HepG2 (cell line): ENCODE measurements at regions not wholly inside any gene's neighbourhood (a gene's known extent, or its start where the extent isn't known, plus 50 kb on each side); places are given as distances from the start of the nearest gene placed in this dataset.

Experiments
- KMT2A ChIP-seq: sonication (generic); formaldehyde crosslinking; IDR thresholded peaks from 2 replicates; pipeline ENCODE4 v1.4.0; 2020; ENCODE audit warnings: missing genetic modification reagents
- MED1 ChIP-seq: sonication (generic); formaldehyde crosslinking; IDR thresholded peaks from 2 replicates; pipeline ENCODE4 v1.4.0; 2020; ENCODE audit warnings: missing genetic modification reagents
- ZKSCAN5 ChIP-seq: sonication (generic); formaldehyde crosslinking; IDR thresholded peaks from 2 replicates; pipeline ENCODE4 v1.5.1; 2020; ENCODE audit warnings: mild to moderate bottlenecking, missing genetic modification reagents
- ZNF354B ChIP-seq: sonication (generic); formaldehyde crosslinking; IDR thresholded peaks from 2 replicates; pipeline ENCODE4 v1.8.0; 2022; ENCODE audit warnings: mild to moderate bottlenecking, missing genetic modification reagents
- TF ChIP-seq, protein P1 (sequence below), 2 experiments: IDR thresholded peaks; 2 replicates each; pipeline ENCODE4 v1.6.1; 2011 to 2012; ENCODE audit warnings: low read length in 2 of 2, borderline replicate concordance in 1 of 2, low read depth in 1 of 2, mild to moderate bottlenecking in 1 of 2, moderate library complexity in 1 of 2
- TF ChIP-seq, protein P2 (sequence below): sonication (generic); formaldehyde crosslinking; IDR thresholded peaks from 2 replicates; pipeline ENCODE4 v1.4.0; 2020; ENCODE audit warnings: mild to moderate bottlenecking, missing genetic modification reagents
- TF ChIP-seq, protein P3 (sequence below): sonication (generic); formaldehyde crosslinking; conservative IDR thresholded peaks from 2 replicates; pipeline ENCODE4 v1.8.0; 2022; ENCODE audit warnings: missing genetic modification reagents
- TF ChIP-seq, protein P4 (sequence below): sonication (generic); formaldehyde crosslinking; IDR thresholded peaks from 2 replicates; pipeline ENCODE4 v1.4.0; 2020; ENCODE audit warnings: missing genetic modification reagents

DNA sequence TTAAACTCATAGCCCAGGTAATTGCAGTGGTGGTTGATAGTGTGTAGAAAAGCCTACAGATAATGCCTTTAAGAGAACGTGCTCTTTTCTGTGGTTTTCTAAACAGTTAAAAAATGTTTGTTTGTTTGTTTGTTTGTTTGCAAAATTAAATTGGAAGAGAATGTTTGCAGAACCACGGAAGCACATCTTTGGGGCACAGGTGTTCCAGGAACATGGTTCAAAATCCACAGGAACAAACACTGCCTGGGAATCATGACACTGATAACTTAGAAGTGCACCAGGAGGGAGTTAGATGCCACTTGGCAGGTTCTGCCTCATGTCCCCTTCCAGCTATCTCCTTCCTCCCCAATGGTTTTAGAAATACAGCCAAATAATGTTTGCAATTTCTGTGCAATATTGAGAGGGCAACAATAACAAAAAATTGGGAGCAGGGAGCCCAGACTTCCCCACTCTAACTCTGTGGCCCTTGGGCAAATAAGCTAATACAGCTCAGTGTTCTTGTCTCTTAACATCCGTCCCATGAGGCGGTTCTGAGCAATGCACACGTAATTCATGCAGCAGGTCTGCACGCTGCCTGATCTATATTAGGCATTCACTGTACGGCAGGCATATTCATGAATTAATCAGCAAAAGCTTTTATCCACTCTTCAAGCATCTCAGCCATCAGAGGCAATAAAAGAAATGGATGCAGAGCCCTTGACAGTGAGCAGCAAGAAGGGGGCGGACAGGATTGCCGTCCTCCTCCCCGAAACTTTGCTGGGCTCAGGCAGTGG is 274.3 kb upstream of the FOXQ1 start (continued):
- TF ChIP-seq, protein P1, sequence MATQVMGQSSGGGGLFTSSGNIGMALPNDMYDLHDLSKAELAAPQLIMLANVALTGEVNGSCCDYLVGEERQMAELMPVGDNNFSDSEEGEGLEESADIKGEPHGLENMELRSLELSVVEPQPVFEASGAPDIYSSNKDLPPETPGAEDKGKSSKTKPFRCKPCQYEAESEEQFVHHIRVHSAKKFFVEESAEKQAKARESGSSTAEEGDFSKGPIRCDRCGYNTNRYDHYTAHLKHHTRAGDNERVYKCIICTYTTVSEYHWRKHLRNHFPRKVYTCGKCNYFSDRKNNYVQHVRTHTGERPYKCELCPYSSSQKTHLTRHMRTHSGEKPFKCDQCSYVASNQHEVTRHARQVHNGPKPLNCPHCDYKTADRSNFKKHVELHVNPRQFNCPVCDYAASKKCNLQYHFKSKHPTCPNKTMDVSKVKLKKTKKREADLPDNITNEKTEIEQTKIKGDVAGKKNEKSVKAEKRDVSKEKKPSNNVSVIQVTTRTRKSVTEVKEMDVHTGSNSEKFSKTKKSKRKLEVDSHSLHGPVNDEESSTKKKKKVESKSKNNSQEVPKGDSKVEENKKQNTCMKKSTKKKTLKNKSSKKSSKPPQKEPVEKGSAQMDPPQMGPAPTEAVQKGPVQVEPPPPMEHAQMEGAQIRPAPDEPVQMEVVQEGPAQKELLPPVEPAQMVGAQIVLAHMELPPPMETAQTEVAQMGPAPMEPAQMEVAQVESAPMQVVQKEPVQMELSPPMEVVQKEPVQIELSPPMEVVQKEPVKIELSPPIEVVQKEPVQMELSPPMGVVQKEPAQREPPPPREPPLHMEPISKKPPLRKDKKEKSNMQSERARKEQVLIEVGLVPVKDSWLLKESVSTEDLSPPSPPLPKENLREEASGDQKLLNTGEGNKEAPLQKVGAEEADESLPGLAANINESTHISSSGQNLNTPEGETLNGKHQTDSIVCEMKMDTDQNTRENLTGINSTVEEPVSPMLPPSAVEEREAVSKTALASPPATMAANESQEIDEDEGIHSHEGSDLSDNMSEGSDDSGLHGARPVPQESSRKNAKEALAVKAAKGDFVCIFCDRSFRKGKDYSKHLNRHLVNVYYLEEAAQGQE (IDR thresholded peaks at IDR 0.05; ENCODE audit: borderline replicate concordance in 1 of 2, low read depth in 1 of 2, low read length in 2 of 2), result no peak
- TF ChIP-seq, protein P2, sequence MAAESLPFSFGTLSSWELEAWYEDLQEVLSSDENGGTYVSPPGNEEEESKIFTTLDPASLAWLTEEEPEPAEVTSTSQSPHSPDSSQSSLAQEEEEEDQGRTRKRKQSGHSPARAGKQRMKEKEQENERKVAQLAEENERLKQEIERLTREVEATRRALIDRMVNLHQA (CRISPR knock-in tag), result no peak
- TF ChIP-seq, protein P3, sequence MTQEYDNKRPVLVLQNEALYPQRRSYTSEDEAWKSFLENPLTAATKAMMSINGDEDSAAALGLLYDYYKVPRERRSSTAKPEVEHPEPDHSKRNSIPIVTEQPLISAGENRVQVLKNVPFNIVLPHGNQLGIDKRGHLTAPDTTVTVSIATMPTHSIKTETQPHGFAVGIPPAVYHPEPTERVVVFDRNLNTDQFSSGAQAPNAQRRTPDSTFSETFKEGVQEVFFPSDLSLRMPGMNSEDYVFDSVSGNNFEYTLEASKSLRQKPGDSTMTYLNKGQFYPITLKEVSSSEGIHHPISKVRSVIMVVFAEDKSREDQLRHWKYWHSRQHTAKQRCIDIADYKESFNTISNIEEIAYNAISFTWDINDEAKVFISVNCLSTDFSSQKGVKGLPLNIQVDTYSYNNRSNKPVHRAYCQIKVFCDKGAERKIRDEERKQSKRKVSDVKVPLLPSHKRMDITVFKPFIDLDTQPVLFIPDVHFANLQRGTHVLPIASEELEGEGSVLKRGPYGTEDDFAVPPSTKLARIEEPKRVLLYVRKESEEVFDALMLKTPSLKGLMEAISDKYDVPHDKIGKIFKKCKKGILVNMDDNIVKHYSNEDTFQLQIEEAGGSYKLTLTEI, result no peak
- TF ChIP-seq KMT2A, result no peak
- TF ChIP-seq ZKSCAN5 (CRISPR knock-in tag), result no peak
- TF ChIP-seq, protein P4, sequence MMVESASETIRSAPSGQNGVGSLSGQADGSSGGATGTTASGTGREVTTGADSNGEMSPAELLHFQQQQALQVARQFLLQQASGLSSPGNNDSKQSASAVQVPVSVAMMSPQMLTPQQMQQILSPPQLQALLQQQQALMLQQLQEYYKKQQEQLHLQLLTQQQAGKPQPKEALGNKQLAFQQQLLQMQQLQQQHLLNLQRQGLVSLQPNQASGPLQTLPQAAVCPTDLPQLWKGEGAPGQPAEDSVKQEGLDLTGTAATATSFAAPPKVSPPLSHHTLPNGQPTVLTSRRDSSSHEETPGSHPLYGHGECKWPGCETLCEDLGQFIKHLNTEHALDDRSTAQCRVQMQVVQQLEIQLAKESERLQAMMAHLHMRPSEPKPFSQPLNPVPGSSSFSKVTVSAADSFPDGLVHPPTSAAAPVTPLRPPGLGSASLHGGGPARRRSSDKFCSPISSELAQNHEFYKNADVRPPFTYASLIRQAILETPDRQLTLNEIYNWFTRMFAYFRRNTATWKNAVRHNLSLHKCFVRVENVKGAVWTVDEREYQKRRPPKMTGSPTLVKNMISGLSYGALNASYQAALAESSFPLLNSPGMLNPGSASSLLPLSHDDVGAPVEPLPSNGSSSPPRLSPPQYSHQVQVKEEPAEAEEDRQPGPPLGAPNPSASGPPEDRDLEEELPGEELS (CRISPR knock-in tag), result peak; percentile 81
- TF ChIP-seq ZNF354B (CRISPR knock-in tag), result no peak
- TF ChIP-seq MED1 (CRISPR knock-in tag), result no peak
